GM12878 (cell line): ENCODE measurements at regions not wholly inside any gene's neighbourhood (a gene's known extent, or its start where the extent isn't known, plus 50 kb on each side); places are given as distances from the start of the nearest gene placed in this dataset.

Experiments
- ATAC-seq: fragments of 200-7000 bp; cut with Tn5 transposase; 3 replicates; pipeline ENCODE4 v1.9.1; 2020; ENCODE audit warnings: mild to moderate bottlenecking, moderate library complexity
- BruUV-seq: library from RNA; stranded (reverse); fragments of 400-500 nt; replicated peaks from 2 replicates; lab custom pipeline; 2021; lab: Mats Ljungman, UMichigan
- CTCF ChIA-PET: fragments of 300-600 bp; sonication (Branson Sonifier 250); formaldehyde crosslinking; extraction: SDS; loops from one replicate; lab custom pipeline; 2021; ENCODE audit warnings: inconsistent platforms; lab: Yijun Ruan, JAX
- POLR2A ChIA-PET: fragments of 350-600 bp; formaldehyde crosslinking; extraction: SDS; loops from one replicate; lab custom pipeline; 2021; ENCODE audit warnings: inconsistent platforms; lab: Charles Lee
- RAD21 ChIA-PET: fragments of 300-600 bp; sonication (Branson Sonifier 250); formaldehyde crosslinking; loops from one replicate; lab custom pipeline; 2023; ENCODE audit warnings: antibody characterized with exemption; ENCODE audit not compliant: unreplicated experiment; lab: Charles Lee
- SMC1A ChIA-PET: fragments of 300-600 bp; sonication (Branson Sonifier 250); formaldehyde crosslinking; loops from one replicate; lab custom pipeline; 2023; ENCODE audit not compliant: unreplicated experiment, uncharacterized antibody; lab: Charles Lee
- DNase-seq: peaks from one replicate; pipeline ENCODE4 v3.0.0-alpha.2; 2011; ENCODE audit warnings: low read depth, low spot score
- FAIRE-seq: peaks from 3 replicates; lab custom pipeline; 2011; peaks lifted over from hg19 to GRCh38; lab: Jason Lieb, UNC
- H2AFZ ChIP-seq: 2 replicates; pipeline ENCODE4 v1.6.0; 2011; ENCODE audit warnings: low read depth, low read length, control low read depth; ENCODE audit not compliant: control insufficient read depth
- H3K27ac ChIP-seq: 2 replicates; pipeline ENCODE4 v1.5.1; 2011; ENCODE audit warnings: control low read depth; ENCODE audit not compliant: control insufficient read depth, insufficient read depth
- H3K27me3 ChIP-seq, 2 experiments: replicated peaks in 1 of 2; 2 replicates each; pipeline versions ENCODE4 v1.6.0 to v1.6.1; 2011; ENCODE audit warnings: low read length in 1 of 2; ENCODE audit not compliant: control insufficient read depth in 2 of 2, insufficient read depth in 2 of 2
- H3K36me3 ChIP-seq, 2 experiments: 2 replicates each; pipeline ENCODE4 v1.5.1; 2011; ENCODE audit warnings: low read length in 1 of 2; ENCODE audit not compliant: control insufficient read depth in 2 of 2, insufficient read depth in 2 of 2
- H3K4me1 ChIP-seq: 2 replicates; pipeline ENCODE4 v1.6.1; 2011; ENCODE audit warnings: mild to moderate bottlenecking, low read length, moderate library complexity, mixed read lengths; ENCODE audit not compliant: control insufficient read depth, insufficient read depth
- H3K4me2 ChIP-seq: 2 replicates; pipeline ENCODE4 v1.6.0; 2011; ENCODE audit warnings: control low read depth; ENCODE audit not compliant: control insufficient read depth, insufficient read depth
- H3K4me3 ChIP-seq: fragments of 200-600 bp; sonication (generic); 2 replicates; pipeline ENCODE4 v1.5.1; 2016
- H3K79me2 ChIP-seq: 2 replicates; pipeline ENCODE4 v1.6.0; 2011; ENCODE audit warnings: low read length; ENCODE audit not compliant: control insufficient read depth, insufficient read depth
- H3K9ac ChIP-seq: 2 replicates; pipeline ENCODE4 v1.8.0; 2011; ENCODE audit warnings: low read length, control low read depth, mixed read lengths; ENCODE audit not compliant: control insufficient read depth, insufficient read depth
- H3K9me3 ChIP-seq: replicated peaks from 3 replicates; pipeline ENCODE4 v1.5.1; 2011; ENCODE audit warnings: mild to moderate bottlenecking, low read length; ENCODE audit not compliant: control insufficient read depth, insufficient read depth
- H4K20me1 ChIP-seq: 2 replicates; pipeline ENCODE4 v1.6.0; 2011; ENCODE audit not compliant: control insufficient read depth, insufficient read depth
- CREM ChIP-seq: IDR thresholded peaks from 2 replicates; pipeline ENCODE4 v1.6.1; 2014; ENCODE audit warnings: antibody characterized with exemption, low read depth
- KAT2A ChIP-seq: conservative IDR thresholded peaks from 2 replicates; pipeline ENCODE4 v1.6.1; 2011; ENCODE audit warnings: low read depth, low read length; ENCODE audit not compliant: control insufficient read depth
- MTA3 ChIP-seq: IDR thresholded peaks from 2 replicates; pipeline ENCODE4 v1.6.1; 2012; ENCODE audit warnings: low read length, inconsistent platforms, borderline replicate concordance
- MYB ChIP-seq: fragments of 150-350 bp; IDR thresholded peaks from 2 replicates; pipeline ENCODE4 v1.6.1; 2014; ENCODE audit warnings: mild to moderate bottlenecking, low read depth, low read length, borderline replicate concordance
- RAD21 ChIP-seq: IDR thresholded peaks from 2 replicates; pipeline ENCODE4 v1.6.1; 2011; ENCODE audit warnings: mild to moderate bottlenecking, low read depth, low read length, moderate library complexity; ENCODE audit not compliant: insufficient read depth
- TCF12 ChIP-seq: IDR thresholded peaks from 2 replicates; pipeline ENCODE4 v1.6.1; 2011; ENCODE audit warnings: low read depth, mild to moderate bottlenecking, low read length
- ZSCAN29 ChIP-seq: fragments of 450-650 bp; IDR thresholded peaks from 2 replicates; pipeline ENCODE4 v1.6.1; 2017; ENCODE audit warnings: mild to moderate bottlenecking, moderate library complexity
- WGBS: methylation state at CpG from one replicate; pipeline ENCODE4 v1.1.6; 2016; ENCODE audit warnings: low lambda C conversion rate; ENCODE audit not compliant: insufficient replicate concordance, insufficient coverage; ENCODE audit errors: missing lambda C conversion rate; 5-methylcytosine and 5-hydroxymethylcytosine counted together
- in situ Hi-C: fragments of 300-500 bp; cut with MboI; formaldehyde crosslinking; loops from 9 replicates; pipeline ENCODE4 v1.14.3; 2018; ENCODE audit warnings: mixed read lengths
- intact Hi-C: fragments of 100-400 bp; cut with micrococcal nuclease; formaldehyde crosslinking; loops from one replicate; pipeline ENCODE4 v1.14.2; 2022; ENCODE audit not compliant: unreplicated experiment
- TF ChIP-seq, protein P1 (sequence below): IDR thresholded peaks from 2 replicates; pipeline ENCODE4 v1.6.1; 2012; ENCODE audit warnings: improper control_type of control experiment, low read depth, low read length; ENCODE audit not compliant: insufficient replicate concordance
- TF ChIP-seq, protein P2 (sequence below): fragments of 450-650 bp; IDR thresholded peaks from 2 replicates; pipeline ENCODE4 v1.6.1; 2017; ENCODE audit warnings: mild to moderate bottlenecking, moderate library complexity
- TF ChIP-seq, protein P3 (sequence below): IDR thresholded peaks from 2 replicates; pipeline ENCODE4 v1.6.1; 2011; ENCODE audit warnings: borderline replicate concordance, low read depth, mild to moderate bottlenecking, moderate library complexity, low read length; ENCODE audit not compliant: insufficient read depth, poor library complexity, severe bottlenecking

DNA sequence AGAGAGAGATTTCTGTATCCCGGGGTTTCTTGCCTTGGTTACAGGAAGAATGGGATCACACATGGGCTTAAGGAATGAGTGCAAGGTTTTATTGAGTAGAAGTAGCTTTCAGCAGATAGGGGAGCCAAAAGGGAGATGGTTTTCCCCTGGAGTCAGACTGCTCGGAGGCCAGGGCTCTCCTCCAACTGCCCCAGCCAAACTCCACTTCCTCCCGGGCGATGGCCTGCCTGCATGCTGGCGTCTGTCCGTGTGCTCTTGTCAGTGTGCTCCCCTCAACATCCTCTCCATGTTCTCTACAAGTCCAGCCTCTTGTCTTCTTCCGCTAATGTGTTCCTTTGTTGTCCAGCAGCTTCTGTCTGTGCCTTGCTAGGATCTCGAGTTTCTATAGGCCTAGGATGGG lies 421.3 kb upstream of the ADGRL2 start:
- Histone ChIP-seq H3K4me3 (no peak overlapping the region), H2AFZ (no peak overlapping the region), H4K20me1 (no peaks in the 10 kb centered on the region), H3K27ac (no peak overlapping the region), H3K4me2 (no peak overlapping the region), H3K27me3 (no peaks in the 10 kb centered on the region), H3K9ac (no peak overlapping the region), H3K9me3 (no peaks in the 10 kb centered on the region), H3K79me2 (no peaks in the 10 kb centered on the region), H3K36me3 (no peaks in the 10 kb centered on the region), H3K4me1 (no peaks in the 10 kb centered on the region)
- ChIA-PET RAD21 (no interaction called here), SMC1A (no interaction called here), CTCF (no interaction called here), POLR2A (no interaction called here)
- no peak for DNase-seq
- intact Hi-C loops, result no loop called here
- BruUV-seq, result no TSS peak
- ATAC-seq, result no peak
- WGBS, result 63% methylated on average over 8 of the region's 8 CpGs
- no peak for FAIRE-seq
- TF ChIP-seq ZSCAN29 (no peak), MYB (no peak), TCF12 (no peak), MTA3 (no peak), RAD21 (no peak), CREM (no peak), KAT2A (no peak)
- TF ChIP-seq, protein P1, sequence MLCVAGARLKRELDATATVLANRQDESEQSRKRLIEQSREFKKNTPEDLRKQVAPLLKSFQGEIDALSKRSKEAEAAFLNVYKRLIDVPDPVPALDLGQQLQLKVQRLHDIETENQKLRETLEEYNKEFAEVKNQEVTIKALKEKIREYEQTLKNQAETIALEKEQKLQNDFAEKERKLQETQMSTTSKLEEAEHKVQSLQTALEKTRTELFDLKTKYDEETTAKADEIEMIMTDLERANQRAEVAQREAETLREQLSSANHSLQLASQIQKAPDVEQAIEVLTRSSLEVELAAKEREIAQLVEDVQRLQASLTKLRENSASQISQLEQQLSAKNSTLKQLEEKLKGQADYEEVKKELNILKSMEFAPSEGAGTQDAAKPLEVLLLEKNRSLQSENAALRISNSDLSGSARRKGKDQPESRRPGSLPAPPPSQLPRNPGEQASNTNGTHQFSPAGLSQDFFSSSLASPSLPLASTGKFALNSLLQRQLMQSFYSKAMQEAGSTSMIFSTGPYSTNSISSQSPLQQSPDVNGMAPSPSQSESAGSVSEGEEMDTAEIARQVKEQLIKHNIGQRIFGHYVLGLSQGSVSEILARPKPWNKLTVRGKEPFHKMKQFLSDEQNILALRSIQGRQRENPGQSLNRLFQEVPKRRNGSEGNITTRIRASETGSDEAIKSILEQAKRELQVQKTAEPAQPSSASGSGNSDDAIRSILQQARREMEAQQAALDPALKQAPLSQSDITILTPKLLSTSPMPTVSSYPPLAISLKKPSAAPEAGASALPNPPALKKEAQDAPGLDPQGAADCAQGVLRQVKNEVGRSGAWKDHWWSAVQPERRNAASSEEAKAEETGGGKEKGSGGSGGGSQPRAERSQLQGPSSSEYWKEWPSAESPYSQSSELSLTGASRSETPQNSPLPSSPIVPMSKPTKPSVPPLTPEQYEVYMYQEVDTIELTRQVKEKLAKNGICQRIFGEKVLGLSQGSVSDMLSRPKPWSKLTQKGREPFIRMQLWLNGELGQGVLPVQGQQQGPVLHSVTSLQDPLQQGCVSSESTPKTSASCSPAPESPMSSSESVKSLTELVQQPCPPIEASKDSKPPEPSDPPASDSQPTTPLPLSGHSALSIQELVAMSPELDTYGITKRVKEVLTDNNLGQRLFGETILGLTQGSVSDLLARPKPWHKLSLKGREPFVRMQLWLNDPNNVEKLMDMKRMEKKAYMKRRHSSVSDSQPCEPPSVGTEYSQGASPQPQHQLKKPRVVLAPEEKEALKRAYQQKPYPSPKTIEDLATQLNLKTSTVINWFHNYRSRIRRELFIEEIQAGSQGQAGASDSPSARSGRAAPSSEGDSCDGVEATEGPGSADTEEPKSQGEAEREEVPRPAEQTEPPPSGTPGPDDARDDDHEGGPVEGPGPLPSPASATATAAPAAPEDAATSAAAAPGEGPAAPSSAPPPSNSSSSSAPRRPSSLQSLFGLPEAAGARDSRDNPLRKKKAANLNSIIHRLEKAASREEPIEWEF, result no peak
- TF ChIP-seq, protein P2, sequence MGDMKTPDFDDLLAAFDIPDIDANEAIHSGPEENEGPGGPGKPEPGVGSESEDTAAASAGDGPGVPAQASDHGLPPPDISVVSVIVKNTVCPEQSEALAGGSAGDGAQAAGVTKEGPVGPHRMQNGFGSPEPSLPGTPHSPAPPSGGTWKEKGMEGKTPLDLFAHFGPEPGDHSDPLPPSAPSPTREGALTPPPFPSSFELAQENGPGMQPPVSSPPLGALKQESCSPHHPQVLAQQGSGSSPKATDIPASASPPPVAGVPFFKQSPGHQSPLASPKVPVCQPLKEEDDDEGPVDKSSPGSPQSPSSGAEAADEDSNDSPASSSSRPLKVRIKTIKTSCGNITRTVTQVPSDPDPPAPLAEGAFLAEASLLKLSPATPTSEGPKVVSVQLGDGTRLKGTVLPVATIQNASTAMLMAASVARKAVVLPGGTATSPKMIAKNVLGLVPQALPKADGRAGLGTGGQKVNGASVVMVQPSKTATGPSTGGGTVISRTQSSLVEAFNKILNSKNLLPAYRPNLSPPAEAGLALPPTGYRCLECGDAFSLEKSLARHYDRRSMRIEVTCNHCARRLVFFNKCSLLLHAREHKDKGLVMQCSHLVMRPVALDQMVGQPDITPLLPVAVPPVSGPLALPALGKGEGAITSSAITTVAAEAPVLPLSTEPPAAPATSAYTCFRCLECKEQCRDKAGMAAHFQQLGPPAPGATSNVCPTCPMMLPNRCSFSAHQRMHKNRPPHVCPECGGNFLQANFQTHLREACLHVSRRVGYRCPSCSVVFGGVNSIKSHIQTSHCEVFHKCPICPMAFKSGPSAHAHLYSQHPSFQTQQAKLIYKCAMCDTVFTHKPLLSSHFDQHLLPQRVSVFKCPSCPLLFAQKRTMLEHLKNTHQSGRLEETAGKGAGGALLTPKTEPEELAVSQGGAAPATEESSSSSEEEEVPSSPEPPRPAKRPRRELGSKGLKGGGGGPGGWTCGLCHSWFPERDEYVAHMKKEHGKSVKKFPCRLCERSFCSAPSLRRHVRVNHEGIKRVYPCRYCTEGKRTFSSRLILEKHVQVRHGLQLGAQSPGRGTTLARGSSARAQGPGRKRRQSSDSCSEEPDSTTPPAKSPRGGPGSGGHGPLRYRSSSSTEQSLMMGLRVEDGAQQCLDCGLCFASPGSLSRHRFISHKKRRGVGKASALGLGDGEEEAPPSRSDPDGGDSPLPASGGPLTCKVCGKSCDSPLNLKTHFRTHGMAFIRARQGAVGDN, result no peak
- TF ChIP-seq, protein P3, sequence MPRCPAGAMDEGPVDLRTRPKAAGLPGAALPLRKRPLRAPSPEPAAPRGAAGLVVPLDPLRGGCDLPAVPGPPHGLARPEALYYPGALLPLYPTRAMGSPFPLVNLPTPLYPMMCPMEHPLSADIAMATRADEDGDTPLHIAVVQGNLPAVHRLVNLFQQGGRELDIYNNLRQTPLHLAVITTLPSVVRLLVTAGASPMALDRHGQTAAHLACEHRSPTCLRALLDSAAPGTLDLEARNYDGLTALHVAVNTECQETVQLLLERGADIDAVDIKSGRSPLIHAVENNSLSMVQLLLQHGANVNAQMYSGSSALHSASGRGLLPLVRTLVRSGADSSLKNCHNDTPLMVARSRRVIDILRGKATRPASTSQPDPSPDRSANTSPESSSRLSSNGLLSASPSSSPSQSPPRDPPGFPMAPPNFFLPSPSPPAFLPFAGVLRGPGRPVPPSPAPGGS, result no peak
- in situ Hi-C loops, result no loop called here
